Liver (tissue), 8 donors: ENCODE measurements at regions not wholly inside any gene's neighbourhood (a gene's known extent, or its start where the extent isn't known, plus 50 kb on each side); places are given as distances from the start of the nearest gene placed in this dataset.

Source experiments
- DNase-seq: peaks from one replicate; pipeline ENCODE4 v3.0.0-alpha.2; 2017; ENCODE audit warnings: low spot score
- H3K27ac ChIP-seq, 2 donors: one replicate each; pipeline ENCODE4 v1.7.0; 2013; ENCODE audit warnings: inconsistent platforms in 2 of 2, low read length in 2 of 2, control low read depth in 1 of 2, low read depth in 1 of 2, mild to moderate bottlenecking in 1 of 2
- H3K27me3 ChIP-seq, 4 donors: one replicate each; pipeline versions ENCODE4 v1.6.1 to v1.7.0; 2013; ENCODE audit warnings: low read length in 3 of 4, inconsistent platforms in 1 of 4, mild to moderate bottlenecking in 1 of 4, moderate library complexity in 1 of 4; ENCODE audit not compliant: control insufficient read depth in 4 of 4, insufficient read depth in 4 of 4
- H3K36me3 ChIP-seq, 4 donors: one replicate each; pipeline versions ENCODE4 v1.6.1 to v1.7.0; 2013; ENCODE audit warnings: low read length in 3 of 4, mild to moderate bottlenecking in 3 of 4, low read depth in 1 of 4, moderate library complexity in 1 of 4; ENCODE audit not compliant: control insufficient read depth in 4 of 4, insufficient read depth in 3 of 4
- H3K4me1 ChIP-seq, 4 donors: one replicate each; pipeline versions ENCODE4 v1.6.1 to v1.7.0; 2013; ENCODE audit warnings: low read length in 3 of 4, mild to moderate bottlenecking in 3 of 4, moderate library complexity in 1 of 4; ENCODE audit not compliant: control insufficient read depth in 4 of 4, insufficient read depth in 4 of 4
- H3K4me3 ChIP-seq, 3 donors: one replicate each; pipeline versions ENCODE4 v1.6.1 to v1.7.0; 2013; ENCODE audit warnings: low read length in 3 of 3, control low read depth in 1 of 3, low read depth in 1 of 3, mild to moderate bottlenecking in 1 of 3
- H3K9ac ChIP-seq, 2 donors: one replicate each; pipeline ENCODE4 v1.7.0; 2013; ENCODE audit warnings: low read length in 2 of 2, mild to moderate bottlenecking in 2 of 2, moderate library complexity in 2 of 2, control low read depth in 1 of 2, low read depth in 1 of 2
- H3K9me3 ChIP-seq, 4 donors: one replicate each; pipeline versions ENCODE4 v1.6.1 to v1.7.0; 2013; ENCODE audit warnings: low read length in 3 of 4; ENCODE audit not compliant: control insufficient read depth in 4 of 4
- CTCF ChIP-seq: fragments of 150-350 bp; IDR thresholded peaks from 2 replicates; pipeline ENCODE4 v1.5.1; 2017; ENCODE audit warnings: improper control_type of control experiment, low read depth, low read length; ENCODE audit not compliant: missing input control
- FOXA1 ChIP-seq: IDR thresholded peaks from 2 replicates; pipeline ENCODE4 v1.6.1; 2016; ENCODE audit warnings: antibody characterized with exemption
- FOXA2 ChIP-seq: IDR thresholded peaks from 2 replicates; pipeline ENCODE4 v1.6.1; 2016; ENCODE audit warnings: antibody characterized with exemption
- GABPA ChIP-seq, 2 donors: IDR thresholded peaks in 1 of 2; conservative IDR thresholded peaks in 1 of 2; 2 replicates each; pipeline ENCODE4 v1.6.1; 2016; ENCODE audit warnings: antibody characterized with exemption in 2 of 2, mild to moderate bottlenecking in 1 of 2, moderate library complexity in 1 of 2
- HNF4A ChIP-seq, 2 donors: conservative IDR thresholded peaks; 2 replicates each; pipeline ENCODE4 v1.6.1; 2016; ENCODE audit warnings: antibody characterized with exemption in 2 of 2, mild to moderate bottlenecking in 2 of 2
- HNF4G ChIP-seq: IDR thresholded peaks from 2 replicates; pipeline ENCODE4 v1.6.1; 2016; ENCODE audit warnings: antibody characterized with exemption
- JUND ChIP-seq, 2 donors: IDR thresholded peaks; 2 replicates each; pipeline ENCODE4 v1.6.1; 2016; ENCODE audit warnings: antibody characterized with exemption in 2 of 2
- MAX ChIP-seq: IDR thresholded peaks from 2 replicates; pipeline ENCODE4 v1.6.1; 2016; ENCODE audit warnings: antibody characterized with exemption
- NR2F2 ChIP-seq: IDR thresholded peaks from 2 replicates; pipeline ENCODE4 v1.6.1; 2016; ENCODE audit warnings: antibody characterized with exemption
- RAD21 ChIP-seq, 2 donors: IDR thresholded peaks; 2 replicates each; pipeline ENCODE4 v1.6.1; 2016; ENCODE audit warnings: antibody characterized with exemption in 2 of 2, mild to moderate bottlenecking in 2 of 2
- REST ChIP-seq: IDR thresholded peaks from 2 replicates; pipeline ENCODE4 v1.6.1; 2016; ENCODE audit warnings: antibody characterized with exemption, mild to moderate bottlenecking
- SP1 ChIP-seq: IDR thresholded peaks from 2 replicates; pipeline ENCODE4 v1.6.1; 2018; ENCODE audit warnings: antibody characterized with exemption, mild to moderate bottlenecking
- YY1 ChIP-seq: IDR thresholded peaks from 2 replicates; pipeline ENCODE4 v1.6.1; 2016; ENCODE audit warnings: antibody characterized with exemption, mild to moderate bottlenecking
- WGBS: extraction: QIAGEN DNeasy Blood & Tissue Kit; methylation state at CpG from one replicate; pipeline ENCODE4 v1.1.7; 2013; 5-methylcytosine and 5-hydroxymethylcytosine counted together
- TF ChIP-seq, protein P1 (sequence below): IDR thresholded peaks from 2 replicates; pipeline ENCODE4 v1.6.1; 2016; ENCODE audit warnings: antibody characterized with exemption
- donor health status: healthy.
- donor health status: healthy.
- donor health status: healthy.
- donor health status: healthy.
- donor health status: healthy.

DNA sequence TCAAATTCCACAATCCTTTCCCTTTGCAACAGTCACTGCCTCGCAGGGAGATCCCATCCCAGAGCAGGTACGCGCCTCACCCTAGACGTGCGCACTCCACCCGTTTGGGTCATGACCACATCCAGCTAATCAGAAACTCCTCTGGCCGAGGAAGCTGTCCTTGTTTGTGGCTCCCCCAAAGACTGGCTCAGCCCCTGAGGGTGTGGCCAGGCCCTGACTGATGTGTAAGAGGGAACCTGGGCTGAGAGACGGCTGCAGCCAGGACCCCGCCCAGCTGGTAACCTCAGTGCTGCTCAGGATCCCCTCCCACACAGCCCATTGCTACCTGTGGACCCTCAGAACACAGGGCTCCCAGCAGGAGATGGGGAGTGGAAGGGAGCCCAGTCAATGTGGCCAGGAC is 183.2 kb upstream of the SFSWAP start:
- Histone ChIP-seq H3K4me1 (no peaks in the 10 kb centered on the region), H3K9ac (no peak overlapping the region), H3K4me3 (no peak overlapping the region), H3K9me3 (no peaks in the 10 kb centered on the region), H3K27me3 (peaks cover 0 to 7% (median 0%) of the 10 kb centered on the region in 4 donors), H3K27ac (no peak overlapping the region), H3K36me3 (no peaks in the 10 kb centered on the region)
- TF ChIP-seq CTCF (no peak), NR2F2 (no peak), SP1 (no peak), GABPA (IDR thresholded peaks at IDR 0.05 in 1 of 2, conservative IDR thresholded peaks at IDR 0.05 in 1 of 2) (no peak), FOXA2 (no peak), JUND (IDR thresholded peaks at IDR 0.05) (no peak), YY1 (no peak), HNF4A (conservative IDR thresholded peaks at IDR 0.05) (no peak), REST (no peak)
- TF ChIP-seq, protein P1, sequence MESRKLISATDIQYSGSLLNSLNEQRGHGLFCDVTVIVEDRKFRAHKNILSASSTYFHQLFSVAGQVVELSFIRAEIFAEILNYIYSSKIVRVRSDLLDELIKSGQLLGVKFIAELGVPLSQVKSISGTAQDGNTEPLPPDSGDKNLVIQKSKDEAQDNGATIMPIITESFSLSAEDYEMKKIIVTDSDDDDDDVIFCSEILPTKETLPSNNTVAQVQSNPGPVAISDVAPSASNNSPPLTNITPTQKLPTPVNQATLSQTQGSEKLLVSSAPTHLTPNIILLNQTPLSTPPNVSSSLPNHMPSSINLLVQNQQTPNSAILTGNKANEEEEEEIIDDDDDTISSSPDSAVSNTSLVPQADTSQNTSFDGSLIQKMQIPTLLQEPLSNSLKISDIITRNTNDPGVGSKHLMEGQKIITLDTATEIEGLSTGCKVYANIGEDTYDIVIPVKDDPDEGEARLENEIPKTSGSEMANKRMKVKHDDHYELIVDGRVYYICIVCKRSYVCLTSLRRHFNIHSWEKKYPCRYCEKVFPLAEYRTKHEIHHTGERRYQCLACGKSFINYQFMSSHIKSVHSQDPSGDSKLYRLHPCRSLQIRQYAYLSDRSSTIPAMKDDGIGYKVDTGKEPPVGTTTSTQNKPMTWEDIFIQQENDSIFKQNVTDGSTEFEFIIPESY: no peak
- DNase-seq: no peak
- 70% methylated on average over 9 of the region's 9 CpGs for WGBS

- Histone ChIP-seq H3K4me1 (no peaks in the 10 kb centered on the region), H3K27me3 (peaks cover 0 to 7% (median 0%) of the 10 kb centered on the region in 4 donors), H3K36me3 (no peaks in the 10 kb centered on the region), H3K9me3 (no peaks in the 10 kb centered on the region), H3K27ac (no peak overlapping the region), H3K4me3 (no peak overlapping the region), H3K9ac (no peak overlapping the region)
- DNase-seq: no peak
- no peak for TF ChIP-seq FOXA1
- TF ChIP-seq FOXA2: no peak
- TF ChIP-seq RAD21 (IDR thresholded peaks at IDR 0.05): no peak
- no peak for TF ChIP-seq GABPA (IDR thresholded peaks at IDR 0.05 in 1 of 2, conservative IDR thresholded peaks at IDR 0.05 in 1 of 2)
- no peak for TF ChIP-seq MAX
- TF ChIP-seq HNF4G: no peak
- no peak for TF ChIP-seq JUND (IDR thresholded peaks at IDR 0.05)
- 80% methylated on average over 11 of the region's 11 CpGs for WGBS
Measured at GRCh38 chr12:131528144-131528543, 182.7 kb upstream of the SFSWAP start.
